ENCODE measurements at regions not wholly inside any gene's neighbourhood (a gene's known extent, or its start where the extent isn't known, plus 50 kb on each side); places are given as distances from the start of the nearest gene placed in this dataset.

- H3K9me3 ChIP-seq (ENCODE audit: control extremely low read depth in 1 of 3, control insufficient read depth in 2 of 3, insufficient read depth in 1 of 3, low read length in 2 of 3) = no peaks in the 10 kb centered on the region
- no peaks in the 10 kb centered on the region for H3K27me3 ChIP-seq (replicated peaks in 1 of 4; ENCODE audit: control extremely low read depth in 1 of 4, control insufficient read depth in 3 of 4, insufficient read depth in 4 of 4, low read length in 3 of 4)
- DNase-seq = no peak
- Mint-ChIP-seq H3K4me1 (no peaks in the 10 kb centered on the region), H3K9me3 (ENCODE audit: insufficient read depth) (peaks cover 8% of the 10 kb centered on the region), H3K4me3 (no peak overlapping the region), H3K27me3 (no peaks in the 10 kb centered on the region), H3K27ac (no peak overlapping the region)
- no CpG with 5 or more reads among the region's 3 CpGs for WGBS (ENCODE audit: insufficient coverage)
- no peak for ATAC-seq (ENCODE audit: low read depth)
- no peaks in the 10 kb centered on the region for H3K4me1 ChIP-seq (ENCODE audit: control insufficient read depth in 2 of 2, insufficient read depth in 2 of 2, low read length in 2 of 2)
- no peak overlapping the region for H2AFZ ChIP-seq (ENCODE audit: insufficient read depth, low read depth, low read length, poor library complexity, severe bottlenecking)
- POLR2A ChIA-PET = no interaction called here
- H3K79me2 ChIP-seq (ENCODE audit: control insufficient read depth, insufficient read depth, low read length) = no peaks in the 10 kb centered on the region
- H4K20me1 ChIP-seq (ENCODE audit: control insufficient read depth, insufficient read depth, low read length, poor library complexity, severe bottlenecking) = no peaks in the 10 kb centered on the region
- CTCF ChIA-PET = no interaction called here
- no peak overlapping the region for H3K27ac ChIP-seq (ENCODE audit: low read length in 2 of 2)
- no peaks in the 10 kb centered on the region for H3K36me3 ChIP-seq (replicated peaks in 1 of 2; ENCODE audit: control extremely low read depth in 1 of 2, control insufficient read depth in 1 of 2, extremely low read depth in 1 of 2, insufficient read depth in 2 of 2, low read length in 1 of 2)
- intact Hi-C loops (cut with micrococcal nuclease) = no loop called here
- no peak overlapping the region for H3K4me3 ChIP-seq (ENCODE audit: control extremely low read depth in 1 of 5, extremely low read depth in 1 of 5, insufficient read depth in 1 of 5, low read depth in 2 of 5, low read length in 4 of 5)
- H3K9ac ChIP-seq (ENCODE audit: low read length) = no peak overlapping the region
- TF ChIP-seq, protein P1, sequence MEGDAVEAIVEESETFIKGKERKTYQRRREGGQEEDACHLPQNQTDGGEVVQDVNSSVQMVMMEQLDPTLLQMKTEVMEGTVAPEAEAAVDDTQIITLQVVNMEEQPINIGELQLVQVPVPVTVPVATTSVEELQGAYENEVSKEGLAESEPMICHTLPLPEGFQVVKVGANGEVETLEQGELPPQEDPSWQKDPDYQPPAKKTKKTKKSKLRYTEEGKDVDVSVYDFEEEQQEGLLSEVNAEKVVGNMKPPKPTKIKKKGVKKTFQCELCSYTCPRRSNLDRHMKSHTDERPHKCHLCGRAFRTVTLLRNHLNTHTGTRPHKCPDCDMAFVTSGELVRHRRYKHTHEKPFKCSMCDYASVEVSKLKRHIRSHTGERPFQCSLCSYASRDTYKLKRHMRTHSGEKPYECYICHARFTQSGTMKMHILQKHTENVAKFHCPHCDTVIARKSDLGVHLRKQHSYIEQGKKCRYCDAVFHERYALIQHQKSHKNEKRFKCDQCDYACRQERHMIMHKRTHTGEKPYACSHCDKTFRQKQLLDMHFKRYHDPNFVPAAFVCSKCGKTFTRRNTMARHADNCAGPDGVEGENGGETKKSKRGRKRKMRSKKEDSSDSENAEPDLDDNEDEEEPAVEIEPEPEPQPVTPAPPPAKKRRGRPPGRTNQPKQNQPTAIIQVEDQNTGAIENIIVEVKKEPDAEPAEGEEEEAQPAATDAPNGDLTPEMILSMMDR (IDR thresholded peaks at IDR 0.05) = no peak
- no peak for TF ChIP-seq EZH2 (IDR thresholded peaks at IDR 0.05; ENCODE audit: borderline replicate concordance, insufficient read depth, low read depth, low read length, poor library complexity, severe bottlenecking)
- H3K4me2 ChIP-seq (replicated peaks; ENCODE audit: low read depth, low read length, poor library complexity, severe bottlenecking) = no peak overlapping the region
Measured at GRCh38 chr3:164416491-164417222, 661.6 kb downstream of the SI start.

DNA sequence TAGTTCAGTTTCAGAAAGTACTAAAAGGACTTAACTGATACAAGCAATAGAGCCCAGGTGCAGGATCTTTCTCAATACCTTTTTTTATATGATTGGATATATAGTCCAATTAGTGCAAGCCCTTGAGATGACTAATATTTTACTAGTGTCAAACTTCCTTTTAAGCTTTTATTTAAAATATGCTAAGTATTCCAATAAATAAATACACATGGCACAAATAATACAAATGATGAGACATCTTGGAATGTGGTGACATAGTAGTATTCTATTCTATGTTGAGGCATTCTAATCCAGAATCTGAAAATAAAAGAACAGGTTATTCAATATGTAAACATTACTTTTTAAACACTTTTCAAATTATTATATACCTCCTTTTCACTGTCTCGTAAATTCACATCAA is 670.0 kb downstream of the SI start:
- Histone ChIP-seq H3K79me2 (ENCODE audit: control insufficient read depth, insufficient read depth, low read length) (no peaks in the 10 kb centered on the region), H3K9me3 (ENCODE audit: control extremely low read depth in 1 of 3, control insufficient read depth in 2 of 3, insufficient read depth in 1 of 3, low read length in 2 of 3) (no peaks in the 10 kb centered on the region), H3K4me1 (ENCODE audit: control insufficient read depth in 2 of 2, insufficient read depth in 2 of 2, low read length in 2 of 2) (no peaks in the 10 kb centered on the region), H3K4me2 (replicated peaks; ENCODE audit: low read depth, low read length, poor library complexity, severe bottlenecking) (no peak overlapping the region), H3K4me3 (ENCODE audit: control extremely low read depth in 1 of 5, extremely low read depth in 1 of 5, insufficient read depth in 1 of 5, low read depth in 2 of 5, low read length in 4 of 5) (no peak overlapping the region), H3K36me3 (replicated peaks in 1 of 2; ENCODE audit: control extremely low read depth in 1 of 2, control insufficient read depth in 1 of 2, extremely low read depth in 1 of 2, insufficient read depth in 2 of 2, low read length in 1 of 2) (no peaks in the 10 kb centered on the region), H2AFZ (ENCODE audit: insufficient read depth, low read depth, low read length, poor library complexity, severe bottlenecking) (no peak overlapping the region), H3K9ac (ENCODE audit: low read length) (no peak overlapping the region), H3K27me3 (replicated peaks in 1 of 4; ENCODE audit: control extremely low read depth in 1 of 4, control insufficient read depth in 3 of 4, insufficient read depth in 4 of 4, low read length in 3 of 4) (no peaks in the 10 kb centered on the region), H3K27ac (ENCODE audit: low read length in 2 of 2) (no peak overlapping the region), H4K20me1 (ENCODE audit: control insufficient read depth, insufficient read depth, low read length, poor library complexity, severe bottlenecking) (no peaks in the 10 kb centered on the region)
- no peak overlapping the region for H3K4me3 Mint-ChIP-seq
- H3K4me1 Mint-ChIP-seq = no peaks in the 10 kb centered on the region
- DNase-seq (no peak), ATAC-seq (ENCODE audit: low read depth) (no peak)
- CTCF ChIA-PET = no interaction called here
- peaks cover 13% of the 10 kb centered on the region for H3K9me3 Mint-ChIP-seq (ENCODE audit: insufficient read depth)
- POLR2A ChIA-PET = no interaction called here
- H3K27me3 Mint-ChIP-seq = no peaks in the 10 kb centered on the region
- no CpG with 5 or more reads among the region's 1 CpG for whole genome bisulfite sequencing (ENCODE audit: insufficient coverage)
- intact Hi-C loops (cut with micrococcal nuclease) = no loop called here
- TF ChIP-seq EZH2 (IDR thresholded peaks at IDR 0.05; ENCODE audit: borderline replicate concordance, insufficient read depth, low read depth, low read length, poor library complexity, severe bottlenecking) = no peak
- TF ChIP-seq, protein P1 (IDR thresholded peaks at IDR 0.05) = no peak
- no peak overlapping the region for H3K27ac Mint-ChIP-seq

Measured in B cell (primary cell).